DND-41 (cell line): ENCODE measurements at regions not wholly inside any gene's neighbourhood (a gene's known extent, or its start where the extent isn't known, plus 50 kb on each side); places are given as distances from the start of the nearest gene placed in this dataset.

Experiments used
- ATAC-seq: fragments of 200-7000 bp; cut with Tn5 transposase; 3 replicates; pipeline ENCODE4 v1.9.1; 2021; ENCODE audit warnings: low read depth; ENCODE audit not compliant: insufficient read depth
- DNase-seq: peaks from one replicate; pipeline ENCODE4 v3.0.0-alpha.2; 2020
- H2AFZ ChIP-seq: 2 replicates; pipeline ENCODE4 v1.6.0; 2012; ENCODE audit warnings: low read depth, low read length
- H3K27ac ChIP-seq: 2 replicates; pipeline ENCODE4 v1.5.1; 2012; ENCODE audit warnings: low read length, inconsistent platforms
- H3K27me3 ChIP-seq: fragments of 200-600 bp; sonication (generic); 2 replicates; pipeline ENCODE4 v1.6.0; 2012; ENCODE audit warnings: low read length, mild to moderate bottlenecking, inconsistent platforms; ENCODE audit not compliant: insufficient read depth, poor library complexity
- H3K36me3 ChIP-seq: 2 replicates; pipeline ENCODE4 v1.5.1; 2012; ENCODE audit warnings: low read length, inconsistent platforms; ENCODE audit not compliant: insufficient read depth
- H3K4me1 ChIP-seq: 2 replicates; pipeline ENCODE4 v1.5.1; 2012; ENCODE audit warnings: mild to moderate bottlenecking, low read length; ENCODE audit not compliant: insufficient read depth
- H3K4me2 ChIP-seq: 2 replicates; pipeline ENCODE4 v1.6.0; 2012; ENCODE audit warnings: mild to moderate bottlenecking, moderate library complexity, low read length, inconsistent platforms; ENCODE audit not compliant: insufficient read depth
- H3K4me3 ChIP-seq, 2 experiments: fragments of 200-600 bp in 1 of 2; shearing (Covaris generic) in 1 of 2; 2 replicates each; pipeline ENCODE4 v1.5.1; 2012 to 2016; ENCODE audit warnings: inconsistent platforms in 2 of 2, low read length in 2 of 2, mild to moderate bottlenecking in 2 of 2, low read depth in 1 of 2, moderate library complexity in 1 of 2
- H3K79me2 ChIP-seq: 2 replicates; pipeline ENCODE4 v1.6.0; 2012; ENCODE audit warnings: low read length, inconsistent platforms; ENCODE audit not compliant: insufficient read depth
- H3K9ac ChIP-seq: 2 replicates; pipeline ENCODE4 v1.6.0; 2012; ENCODE audit warnings: low read depth, mild to moderate bottlenecking, inconsistent platforms, low read length, moderate library complexity
- H3K9me3 ChIP-seq: 2 replicates; pipeline ENCODE4 v1.5.1; 2012; ENCODE audit warnings: low read length, moderate library complexity, mild to moderate bottlenecking, inconsistent platforms; ENCODE audit not compliant: insufficient read depth, severe bottlenecking
- H4K20me1 ChIP-seq: 2 replicates; pipeline ENCODE4 v1.6.0; 2012; ENCODE audit warnings: low read length; ENCODE audit not compliant: insufficient read depth
- EZH2 ChIP-seq: IDR thresholded peaks from 3 replicates; pipeline ENCODE4 v1.6.1; 2012; ENCODE audit warnings: borderline replicate concordance, low read depth, mild to moderate bottlenecking, moderate library complexity, low read length, inconsistent platforms; ENCODE audit not compliant: severe bottlenecking
- TF ChIP-seq, protein P1 (sequence below): IDR thresholded peaks from 2 replicates; pipeline ENCODE4 v1.5.1; 2012; ENCODE audit warnings: borderline replicate concordance, low read length, moderate library complexity, mild to moderate bottlenecking; ENCODE audit not compliant: poor library complexity, severe bottlenecking; ENCODE audit errors: extremely low read depth

DNA sequence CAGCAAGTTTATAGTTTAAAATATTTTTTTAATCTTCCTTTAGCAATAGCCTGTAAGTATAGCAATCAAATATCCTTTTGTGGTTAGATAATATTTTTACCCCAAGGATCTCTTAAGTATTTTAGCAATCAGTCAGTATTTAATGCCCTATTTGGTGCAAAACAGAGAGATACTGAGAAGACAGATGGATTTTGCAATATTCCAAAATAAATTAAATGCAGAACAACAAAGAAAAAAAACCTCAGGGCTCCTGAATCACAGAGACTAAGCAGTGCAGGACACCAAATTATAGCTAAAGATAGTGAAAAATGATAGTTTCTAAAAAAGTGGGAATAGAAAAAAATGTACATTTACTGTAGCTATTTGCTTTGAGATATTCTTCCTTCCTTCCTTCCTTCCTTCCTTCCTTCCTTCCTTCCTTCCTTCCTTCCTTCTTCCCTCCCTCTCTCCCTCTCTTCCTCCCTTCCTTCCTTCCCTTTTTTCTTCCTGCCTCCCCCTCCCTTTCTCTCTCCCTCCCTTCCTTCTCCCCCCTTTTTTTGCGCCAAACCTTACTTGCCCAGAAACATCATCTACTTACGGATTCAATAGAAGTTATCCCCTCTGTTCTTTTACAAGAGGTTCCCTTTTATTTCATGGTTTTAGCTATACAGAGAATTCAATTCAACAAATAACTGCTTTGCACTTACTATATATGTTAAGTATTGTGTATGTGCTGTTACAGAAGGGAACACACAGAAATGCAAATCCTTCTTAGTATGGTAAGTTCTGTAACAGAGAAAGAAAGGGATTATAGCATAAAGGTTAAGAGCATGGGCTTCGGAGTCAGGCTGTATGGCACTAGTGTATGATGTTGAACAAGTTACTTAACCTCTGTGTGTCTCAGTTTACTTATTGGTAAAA, 219.0 kb downstream of the CPE start:
- H3K4me3 ChIP-seq = no peak overlapping the region
- no peak overlapping the region for H3K9ac ChIP-seq
- DNase-seq = no peak
- no peak overlapping the region for H2AFZ ChIP-seq
- no peak overlapping the region for H3K27ac ChIP-seq
- H3K4me1 ChIP-seq = no peaks in the 10 kb centered on the region
- H4K20me1 ChIP-seq = no peaks in the 10 kb centered on the region
- no peaks in the 10 kb centered on the region for H3K27me3 ChIP-seq
- H3K9me3 ChIP-seq = no peaks in the 10 kb centered on the region
- no peak for TF ChIP-seq EZH2
- TF ChIP-seq, protein P1, sequence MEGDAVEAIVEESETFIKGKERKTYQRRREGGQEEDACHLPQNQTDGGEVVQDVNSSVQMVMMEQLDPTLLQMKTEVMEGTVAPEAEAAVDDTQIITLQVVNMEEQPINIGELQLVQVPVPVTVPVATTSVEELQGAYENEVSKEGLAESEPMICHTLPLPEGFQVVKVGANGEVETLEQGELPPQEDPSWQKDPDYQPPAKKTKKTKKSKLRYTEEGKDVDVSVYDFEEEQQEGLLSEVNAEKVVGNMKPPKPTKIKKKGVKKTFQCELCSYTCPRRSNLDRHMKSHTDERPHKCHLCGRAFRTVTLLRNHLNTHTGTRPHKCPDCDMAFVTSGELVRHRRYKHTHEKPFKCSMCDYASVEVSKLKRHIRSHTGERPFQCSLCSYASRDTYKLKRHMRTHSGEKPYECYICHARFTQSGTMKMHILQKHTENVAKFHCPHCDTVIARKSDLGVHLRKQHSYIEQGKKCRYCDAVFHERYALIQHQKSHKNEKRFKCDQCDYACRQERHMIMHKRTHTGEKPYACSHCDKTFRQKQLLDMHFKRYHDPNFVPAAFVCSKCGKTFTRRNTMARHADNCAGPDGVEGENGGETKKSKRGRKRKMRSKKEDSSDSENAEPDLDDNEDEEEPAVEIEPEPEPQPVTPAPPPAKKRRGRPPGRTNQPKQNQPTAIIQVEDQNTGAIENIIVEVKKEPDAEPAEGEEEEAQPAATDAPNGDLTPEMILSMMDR = no peak
- no peaks in the 10 kb centered on the region for H3K79me2 ChIP-seq
- no peak overlapping the region for H3K4me2 ChIP-seq
- ATAC-seq = no peak
- H3K36me3 ChIP-seq = no peaks in the 10 kb centered on the region

DNA sequence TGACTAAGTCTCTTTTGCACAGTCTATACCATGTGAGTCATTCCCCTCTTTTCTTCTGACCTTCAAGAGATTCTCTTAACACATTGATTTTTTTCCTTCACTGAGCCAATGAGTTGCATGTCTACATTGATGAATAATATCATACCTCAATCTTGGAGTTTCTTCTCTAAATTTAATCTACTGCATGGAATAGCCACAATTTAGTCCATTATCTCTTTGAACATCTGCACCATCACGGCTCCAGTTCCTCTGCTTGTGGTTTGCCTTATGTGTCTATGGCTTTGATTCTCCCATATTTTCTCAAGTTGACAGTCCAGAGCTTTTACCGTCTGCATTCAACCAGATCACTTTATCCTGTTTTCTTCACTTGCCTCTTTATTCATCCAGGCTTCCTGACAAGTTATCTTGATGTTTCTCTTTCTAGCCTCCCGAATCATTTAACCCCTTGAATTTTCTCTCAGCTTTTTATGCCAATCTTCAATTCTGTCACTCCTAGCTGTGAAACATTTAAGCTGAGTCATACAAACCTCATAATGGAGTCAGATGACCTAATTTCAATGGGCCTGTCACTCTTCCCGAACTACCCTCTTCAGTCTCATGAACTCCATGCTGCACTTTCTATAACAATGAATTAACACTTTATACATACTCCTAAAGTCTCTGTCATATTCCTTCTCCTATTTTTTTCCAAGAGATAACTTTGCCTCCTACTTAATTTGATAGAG, 222.3 kb downstream of the CPE start:
- H3K9me3 ChIP-seq = no peaks in the 10 kb centered on the region
- no peaks in the 10 kb centered on the region for H3K36me3 ChIP-seq
- no peaks in the 10 kb centered on the region for H3K79me2 ChIP-seq
- no peak for TF ChIP-seq EZH2
- TF ChIP-seq, protein P1 = no peak
- H4K20me1 ChIP-seq = no peaks in the 10 kb centered on the region
- no peak overlapping the region for H3K9ac ChIP-seq
- no peaks in the 10 kb centered on the region for H3K4me1 ChIP-seq
- no peak overlapping the region for H3K27ac ChIP-seq
- DNase-seq = no peak
- H3K27me3 ChIP-seq = no peaks in the 10 kb centered on the region
- no peak overlapping the region for H2AFZ ChIP-seq
- no peak overlapping the region for H3K4me3 ChIP-seq
- no peak overlapping the region for H3K4me2 ChIP-seq
- no peak for ATAC-seq

DNA sequence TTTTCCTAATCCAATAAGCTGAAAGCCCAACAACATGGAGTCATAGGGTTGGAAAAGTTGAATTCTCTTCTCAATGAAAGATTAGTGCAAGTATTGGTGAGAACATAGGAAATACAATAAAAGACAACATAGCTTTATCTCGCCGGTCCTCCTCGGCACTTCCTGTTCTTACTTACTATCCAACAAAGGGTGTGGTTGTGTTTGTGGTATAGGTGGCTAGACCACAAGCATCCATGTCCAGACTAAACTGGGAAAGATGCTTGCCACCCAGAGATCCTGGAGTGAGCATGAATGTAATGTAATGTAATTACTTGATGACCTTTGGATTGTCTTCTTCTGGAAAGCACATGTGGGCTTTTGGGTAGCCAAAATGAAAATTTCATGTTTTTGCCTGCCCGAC, 223.8 kb downstream of the CPE start:
- no peaks in the 10 kb centered on the region for H3K27me3 ChIP-seq
- H3K4me1 ChIP-seq = no peaks in the 10 kb centered on the region
- no peak overlapping the region for H3K4me3 ChIP-seq
- no peaks in the 10 kb centered on the region for H3K79me2 ChIP-seq
- no peak for DNase-seq
- H3K9me3 ChIP-seq = no peaks in the 10 kb centered on the region
- H3K4me2 ChIP-seq = no peak overlapping the region
- no peak overlapping the region for H2AFZ ChIP-seq
- no peak for ATAC-seq
- H3K9ac ChIP-seq = no peak overlapping the region
- no peaks in the 10 kb centered on the region for H3K36me3 ChIP-seq
- H4K20me1 ChIP-seq = no peaks in the 10 kb centered on the region
- TF ChIP-seq, protein P1 = no peak
- no peak for TF ChIP-seq EZH2
- no peak overlapping the region for H3K27ac ChIP-seq
